Cardiac septum (tissue), 1 donor: ENCODE measurements at regions not wholly inside any gene's neighbourhood (a gene's known extent, or its start where the extent isn't known, plus 50 kb on each side); places are given as distances from the start of the nearest gene placed in this dataset.
"Not testable (repeated sequence)": the region's sequence is repeated elsewhere in the genome, so short reads cannot be mapped to it uniquely, and the experiment has no call there.

Experiments
- DNase-seq: peaks from one replicate; pipeline ENCODE4 v3.0.0-alpha.2; 2020; ENCODE audit warnings: low spot score
- intact Hi-C: fragments of 100-400 bp; cut with DNase I; formaldehyde crosslinking; loops from one replicate; pipeline ENCODE4 v1.14.0; 2022
- donor health status: DM: no; HTN: no; CAD: no.

GRCh38 chr4:175271010-175271630 lies 353.0 kb downstream of the ADAM29 start:
- intact Hi-C loops = no loop called here
- DNase-seq = no peak

- intact Hi-C loops = no loop called here
- DNase-seq = no peak
Measured at GRCh38 chr4:175273995-175274753, 356.0 kb downstream of the ADAM29 start.

GRCh38 chr4:175277816-175278215 lies 359.7 kb downstream of the ADAM29 start:
- DNase-seq = no peak
- intact Hi-C loops = no loop called here

- intact Hi-C loops = no loop called here
- no peak for DNase-seq
Measured at GRCh38 chr4:175280153-175280552, 362.0 kb downstream of the ADAM29 start.

- intact Hi-C loops = no loop called here
- DNase-seq = no peak
Measured at GRCh38 chr4:175281894-175282293, 363.7 kb downstream of the ADAM29 start.

GRCh38 chr4:175282407-175282806 lies 364.2 kb downstream of the ADAM29 start:
- intact Hi-C loops = no loop called here
- no peak for DNase-seq

- intact Hi-C loops = no loop called here
Measured at GRCh38 chr4:175290401-175290800, 372.2 kb downstream of the ADAM29 start.

GRCh38 chr4:175297965-175298565 lies 379.9 kb downstream of the ADAM29 start:
- no peak for DNase-seq
- intact Hi-C loops = no loop called here

More at GRCh38 chr4:175290401-175290800, 372.2 kb downstream of the ADAM29 start:
- DNase-seq = no peak

- intact Hi-C loops = no loop called here
- no peak for DNase-seq
Measured at GRCh38 chr4:175306436-175306835, 388.3 kb downstream of the ADAM29 start.

- intact Hi-C loops = no loop called here
- DNase-seq = no peak
Measured at GRCh38 chr4:175307326-175307725, 389.2 kb downstream of the ADAM29 start.

GRCh38 chr4:175308236-175308635 lies 390.1 kb downstream of the ADAM29 start:
- no peak for DNase-seq
- intact Hi-C loops = no loop called here

GRCh38 chr4:175309041-175309440 lies 390.9 kb downstream of the ADAM29 start:
- intact Hi-C loops = no loop called here
- DNase-seq = no peak

GRCh38 chr4:175325230-175325629 lies 407.1 kb downstream of the ADAM29 start:
- intact Hi-C loops = no loop called here

GRCh38 chr4:175326796-175327195 lies 408.6 kb downstream of the ADAM29 start:
- DNase-seq = no peak
- intact Hi-C loops = no loop called here

More at GRCh38 chr4:175325230-175325629, 407.1 kb downstream of the ADAM29 start:
- DNase-seq = no peak

GRCh38 chr4:175330236-175330635 lies 412.1 kb downstream of the ADAM29 start:
- DNase-seq = no peak
- intact Hi-C loops = no loop called here

- DNase-seq = no peak
- intact Hi-C loops = no loop called here
Measured at GRCh38 chr4:175330652-175331051, 412.5 kb downstream of the ADAM29 start.

GRCh38 chr4:175335331-175335730 lies 417.2 kb downstream of the ADAM29 start:
- intact Hi-C loops = no loop called here
- no peak for DNase-seq

GRCh38 chr4:175336570-175336969 lies 418.4 kb downstream of the ADAM29 start:
- intact Hi-C loops, DNase-seq: not testable (repeated sequence)

- DNase-seq = no peak
Measured at GRCh38 chr4:175339100-175339707, 421.0 kb downstream of the ADAM29 start.

GRCh38 chr4:175341203-175341755 lies 423.1 kb downstream of the ADAM29 start:
- no peak for DNase-seq
- intact Hi-C loops = no loop called here

More at GRCh38 chr4:175339100-175339707, 421.0 kb downstream of the ADAM29 start:
- intact Hi-C loops = no loop called here
